Middle frontal gyrus (tissue), 1 donor: ENCODE measurements at regions not wholly inside any gene's neighbourhood (a gene's known extent, or its start where the extent isn't known, plus 50 kb on each side); places are given as distances from the start of the nearest gene placed in this dataset.
"Not testable (repeated sequence)": the region's sequence is repeated elsewhere in the genome, so short reads cannot be mapped to it uniquely, and the experiment has no call there.

Experiments
- DNase-seq: peaks from one replicate; pipeline ENCODE4 v3.0.0-alpha.2; 2015; ENCODE audit warnings: low spot score; ENCODE audit errors: extremely low spot score

- no peak for DNase-seq
Observed at GRCh38 chr13:50382951-50383350, 367.7 kb downstream of the KCNRG start.

- DNase-seq: no peak
Observed at GRCh38 chr13:50384724-50385123, 369.5 kb downstream of the KCNRG start.

- DNase-seq: no peak
Observed at GRCh38 chr13:50386541-50387050, 371.4 kb downstream of the KCNRG start.

GRCh38 chr13:50387051-50387581 lies 371.9 kb downstream of the KCNRG start:
- no peak for DNase-seq

- no peak for DNase-seq
Observed at GRCh38 chr13:50388481-50388880, 373.2 kb downstream of the KCNRG start.

- no peak for DNase-seq
Observed at GRCh38 chr13:50389726-50390125, 374.5 kb downstream of the KCNRG start.

- DNase-seq: no peak
Observed at GRCh38 chr13:50390503-50391248, 375.4 kb downstream of the KCNRG start.

GRCh38 chr13:50392977-50393376 lies 377.7 kb downstream of the KCNRG start:
- DNase-seq: no peak

- DNase-seq: no peak
Observed at GRCh38 chr13:50393628-50394027, 378.4 kb downstream of the KCNRG start.

- DNase-seq: no peak
Observed at GRCh38 chr13:50396001-50396400, 380.8 kb downstream of the KCNRG start.

- not testable (repeated sequence) for DNase-seq
Observed at GRCh38 chr13:50396618-50397017, 381.4 kb downstream of the KCNRG start.

GRCh38 chr13:50400035-50400726 lies 384.9 kb downstream of the KCNRG start:
- peak; percentile 39 for DNase-seq

GRCh38 chr13:50401049-50401505 lies 385.8 kb downstream of the KCNRG start:
- DNase-seq: peak; percentile 82

GRCh38 chr13:50401721-50402465 lies 386.6 kb downstream of the KCNRG start:
- DNase-seq: no peak

- DNase-seq: no peak
Observed at GRCh38 chr13:50403311-50403710, 388.1 kb downstream of the KCNRG start.

- DNase-seq: no peak
Observed at GRCh38 chr13:50404116-50404515, 388.9 kb downstream of the KCNRG start.

- DNase-seq: no peak
Observed at GRCh38 chr13:50404769-50405168, 389.5 kb downstream of the KCNRG start.

GRCh38 chr13:50406831-50407230 lies 391.6 kb downstream of the KCNRG start:
- no peak for DNase-seq

- DNase-seq: no peak
Observed at GRCh38 chr13:50408068-50408467, 392.8 kb downstream of the KCNRG start.

- no peak for DNase-seq
Observed at GRCh38 chr13:50409220-50409619, 394.0 kb downstream of the KCNRG start.

- DNase-seq: no peak
Observed at GRCh38 chr13:50410921-50411746, 395.9 kb downstream of the KCNRG start.
